Fibroblast of villous mesenchyme (primary cell): ENCODE measurements at regions not wholly inside any gene's neighbourhood (a gene's known extent, or its start where the extent isn't known, plus 50 kb on each side); places are given as distances from the start of the nearest gene placed in this dataset.

Experiments used
- DNase-seq: peaks from one replicate; pipeline ENCODE4 v3.0.0-alpha.2; 2010; ENCODE audit warnings: low read depth
- H3K4me3 ChIP-seq: 2 replicates; pipeline ENCODE4 v1.5.1; 2011; ENCODE audit warnings: low read depth, mild to moderate bottlenecking, low read length
- TF ChIP-seq, protein P1 (sequence below): IDR thresholded peaks from 2 replicates; pipeline ENCODE4 v1.5.1; 2012; ENCODE audit warnings: low read depth, mild to moderate bottlenecking, low read length; ENCODE audit not compliant: insufficient read depth

GRCh38 chr3:151935446-151935845, 62.0 kb downstream of the SUCNR1 start:
- DNase-seq = no peak
- TF ChIP-seq, protein P1, sequence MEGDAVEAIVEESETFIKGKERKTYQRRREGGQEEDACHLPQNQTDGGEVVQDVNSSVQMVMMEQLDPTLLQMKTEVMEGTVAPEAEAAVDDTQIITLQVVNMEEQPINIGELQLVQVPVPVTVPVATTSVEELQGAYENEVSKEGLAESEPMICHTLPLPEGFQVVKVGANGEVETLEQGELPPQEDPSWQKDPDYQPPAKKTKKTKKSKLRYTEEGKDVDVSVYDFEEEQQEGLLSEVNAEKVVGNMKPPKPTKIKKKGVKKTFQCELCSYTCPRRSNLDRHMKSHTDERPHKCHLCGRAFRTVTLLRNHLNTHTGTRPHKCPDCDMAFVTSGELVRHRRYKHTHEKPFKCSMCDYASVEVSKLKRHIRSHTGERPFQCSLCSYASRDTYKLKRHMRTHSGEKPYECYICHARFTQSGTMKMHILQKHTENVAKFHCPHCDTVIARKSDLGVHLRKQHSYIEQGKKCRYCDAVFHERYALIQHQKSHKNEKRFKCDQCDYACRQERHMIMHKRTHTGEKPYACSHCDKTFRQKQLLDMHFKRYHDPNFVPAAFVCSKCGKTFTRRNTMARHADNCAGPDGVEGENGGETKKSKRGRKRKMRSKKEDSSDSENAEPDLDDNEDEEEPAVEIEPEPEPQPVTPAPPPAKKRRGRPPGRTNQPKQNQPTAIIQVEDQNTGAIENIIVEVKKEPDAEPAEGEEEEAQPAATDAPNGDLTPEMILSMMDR = no peak

DNA sequence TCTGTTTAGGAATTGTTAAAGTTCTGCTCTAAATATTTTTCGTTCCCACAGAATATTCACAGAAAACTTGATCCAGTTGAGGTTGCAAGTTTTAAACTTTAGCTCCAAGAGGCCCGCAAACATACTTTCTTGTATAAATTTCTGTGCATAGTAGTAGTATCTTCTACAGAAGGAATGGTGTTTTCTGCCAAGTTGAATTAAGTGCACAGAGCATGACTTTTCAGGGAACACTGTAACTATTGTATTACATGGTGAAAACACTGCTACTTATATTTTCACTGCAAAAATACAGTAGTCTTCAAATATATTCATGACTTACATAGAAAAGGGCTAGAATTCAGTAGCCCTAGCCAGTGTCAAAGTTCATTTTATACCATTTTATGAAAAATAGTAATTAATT, 67.0 kb downstream of the SUCNR1 start:
- no peak overlapping the region for H3K4me3 ChIP-seq
- TF ChIP-seq, protein P1 = no peak
- DNase-seq = no peak

More at GRCh38 chr3:151935446-151935845, 62.0 kb downstream of the SUCNR1 start:
- H3K4me3 ChIP-seq = no peak overlapping the region

DNA sequence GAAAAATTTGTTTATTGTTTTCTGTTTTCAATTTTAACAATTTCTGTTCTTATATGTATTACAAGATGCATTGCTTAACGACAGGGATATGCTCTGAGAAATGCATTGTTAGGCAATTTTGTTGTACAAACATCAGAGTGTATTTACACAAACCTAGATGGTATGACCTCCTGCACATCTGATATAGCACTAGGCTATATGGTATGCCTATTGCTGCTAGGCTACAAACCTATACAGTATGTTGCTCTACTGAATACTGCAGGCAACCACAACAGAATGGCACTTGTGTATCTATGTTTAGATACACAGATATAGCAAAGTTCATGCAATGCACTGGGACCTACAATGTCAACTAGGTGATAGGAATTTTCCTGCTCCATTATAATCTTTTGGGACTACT, 70.1 kb downstream of the SUCNR1 start:
- TF ChIP-seq, protein P1 = no peak
- no peak overlapping the region for H3K4me3 ChIP-seq
- DNase-seq = no peak

GRCh38 chr3:151944356-151944755, 70.9 kb downstream of the SUCNR1 start:
- no peak overlapping the region for H3K4me3 ChIP-seq
- TF ChIP-seq, protein P1 = no peak
- DNase-seq = no peak

DNA sequence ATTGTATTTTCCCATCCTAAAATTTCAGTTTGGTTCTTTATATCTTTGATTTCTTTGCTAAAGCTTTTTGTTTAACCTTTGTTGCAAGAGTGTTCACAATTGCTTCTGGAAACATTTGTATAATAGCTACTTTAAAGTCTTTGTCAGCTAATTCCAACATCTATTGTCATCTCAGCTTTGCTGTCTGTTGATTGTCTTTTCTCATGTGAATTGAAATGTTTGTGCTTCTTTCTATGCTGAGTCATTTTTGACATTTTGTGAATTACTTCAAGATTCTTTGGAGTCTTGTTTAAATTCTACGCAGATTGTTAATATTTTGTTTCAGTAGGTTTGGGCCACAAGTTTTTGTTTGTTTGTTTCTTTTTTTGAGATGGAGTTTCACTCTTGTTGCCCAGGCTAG, 73.2 kb downstream of the SUCNR1 start:
- peak; percentile 34 for DNase-seq
- TF ChIP-seq, protein P1 = no peak
- H3K4me3 ChIP-seq = no peak overlapping the region

DNA sequence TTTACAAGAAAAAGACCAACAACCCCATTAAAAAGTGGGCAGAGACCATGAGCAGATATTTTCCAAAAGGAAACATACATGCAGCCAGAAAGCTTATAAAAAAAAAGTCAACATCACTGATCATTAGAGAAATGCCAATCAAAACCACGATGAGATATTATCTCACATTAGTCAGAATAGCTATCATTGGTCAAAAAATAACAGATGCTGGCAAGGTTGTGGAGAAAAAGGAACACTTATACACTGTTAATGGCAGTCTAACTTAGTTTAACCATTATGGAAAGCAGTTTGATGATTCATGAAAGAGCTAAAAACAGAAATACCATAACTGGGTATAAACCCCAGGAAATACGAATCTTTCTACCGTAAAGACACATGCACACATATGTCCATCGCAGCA, 76.3 kb downstream of the SUCNR1 start:
- TF ChIP-seq, protein P1 = no peak

GRCh38 chr3:151955356-151955755, 81.9 kb downstream of the SUCNR1 start:
- no peak overlapping the region for H3K4me3 ChIP-seq
- DNase-seq = no peak
- TF ChIP-seq, protein P1 = no peak

More for the DNA sequence above, 76.3 kb downstream of the SUCNR1 start:
- H3K4me3 ChIP-seq = no peak overlapping the region
- no peak for DNase-seq
